Hepatocyte (in vitro differentiated cells): ENCODE measurements at regions not wholly inside any gene's neighbourhood (a gene's known extent, or its start where the extent isn't known, plus 50 kb on each side); places are given as distances from the start of the nearest gene placed in this dataset.

Source experiments
- DNase-seq: peaks from one replicate; pipeline ENCODE4 v3.0.0-alpha.2; 2016; ENCODE audit warnings: low spot score
- H2AFZ ChIP-seq: fragments of 200-600 bp; sonication (generic); 2 replicates; pipeline ENCODE4 v1.6.0; 2016; ENCODE audit warnings: antibody characterized with exemption, mild to moderate bottlenecking
- H3K27ac ChIP-seq: fragments of 200-600 bp; sonication (generic); 2 replicates; pipeline ENCODE4 v1.5.1; 2016; ENCODE audit warnings: mild to moderate bottlenecking
- H3K27me3 ChIP-seq: fragments of 200-600 bp; sonication (generic); 2 replicates; pipeline ENCODE4 v1.6.1; 2016
- H3K36me3 ChIP-seq: fragments of 200-600 bp; sonication (generic); replicated peaks from 2 replicates; pipeline ENCODE4 v1.5.1; 2016; ENCODE audit warnings: low read depth; ENCODE audit not compliant: insufficient read depth
- H3K4me1 ChIP-seq: fragments of 200-600 bp; sonication (generic); 2 replicates; pipeline ENCODE4 v1.5.1; 2016; ENCODE audit warnings: mild to moderate bottlenecking, moderate library complexity; ENCODE audit not compliant: insufficient read depth
- H3K4me2 ChIP-seq: fragments of 200-600 bp; sonication (generic); 2 replicates; pipeline ENCODE4 v1.6.0; 2016
- H3K4me3 ChIP-seq: fragments of 200-600 bp; sonication (generic); 2 replicates; pipeline ENCODE4 v1.5.1; 2016; ENCODE audit warnings: mild to moderate bottlenecking
- H3K79me2 ChIP-seq: fragments of 200-600 bp; sonication (generic); 2 replicates; pipeline ENCODE4 v1.6.0; 2017; ENCODE audit warnings: mild to moderate bottlenecking
- H3K9me2 ChIP-seq: fragments of 200-600 bp; sonication (generic); replicated peaks from 2 replicates; pipeline ENCODE4 v1.6.0; 2017; ENCODE audit warnings: mild to moderate bottlenecking; ENCODE audit not compliant: insufficient read depth
- H3K9me3 ChIP-seq: fragments of 200-600 bp; sonication (generic); 2 replicates; pipeline ENCODE4 v1.5.1; 2016; ENCODE audit warnings: low read depth, mild to moderate bottlenecking
- H4K20me1 ChIP-seq: fragments of 200-600 bp; sonication (generic); 2 replicates; pipeline ENCODE4 v1.6.0; 2016; ENCODE audit warnings: mild to moderate bottlenecking; ENCODE audit not compliant: insufficient read depth, poor library complexity, severe bottlenecking
- CTCF ChIP-seq: fragments of 200-600 bp; sonication (generic); IDR thresholded peaks from 2 replicates; pipeline ENCODE4 v1.5.1; 2016; ENCODE audit warnings: antibody characterized with exemption, mild to moderate bottlenecking; ENCODE audit not compliant: poor library complexity
- EZH2 ChIP-seq: fragments of 200-600 bp; sonication (generic); IDR thresholded peaks from 2 replicates; pipeline ENCODE4 v1.6.1; 2016; ENCODE audit warnings: antibody characterized with exemption, mild to moderate bottlenecking, borderline replicate concordance
- EZH2phosphoT487 ChIP-seq: fragments of 200-600 bp; sonication (generic); IDR thresholded peaks from one replicate; pipeline ENCODE4 v1.6.1; 2018; ENCODE audit warnings: antibody characterized with exemption, mild to moderate bottlenecking, low read depth, moderate library complexity; ENCODE audit not compliant: unreplicated experiment, severe bottlenecking
- WGBS: methylation state at CpG from one replicate; pipeline ENCODE4 v1.1.6; 2016; ENCODE audit warnings: low lambda C conversion rate; ENCODE audit errors: missing lambda C conversion rate; 5-methylcytosine and 5-hydroxymethylcytosine counted together

GRCh38 chr22:48896766-48897644, 930.7 kb downstream of the BRD1 start:
- 90% methylated on average over 33 of the region's 33 CpGs for WGBS
- TF ChIP-seq EZH2 = no peak
- TF ChIP-seq CTCF = no peak
- TF ChIP-seq EZH2phosphoT487 = no peak
- no peaks in the 10 kb centered on the region for H3K9me2 ChIP-seq

GRCh38 chr22:48895831-48896765, 931.6 kb downstream of the BRD1 start:
- no peaks in the 10 kb centered on the region for H4K20me1 ChIP-seq

More at GRCh38 chr22:48896766-48897644, 930.7 kb downstream of the BRD1 start:
- Histone ChIP-seq H3K27ac (no peak overlapping the region), H3K36me3 (no peaks in the 10 kb centered on the region), H2AFZ (no peak overlapping the region), H3K4me2 (no peak overlapping the region), H3K79me2 (no peaks in the 10 kb centered on the region), H3K9me3 (no peaks in the 10 kb centered on the region), H3K4me1 (no peaks in the 10 kb centered on the region), H3K27me3 (no peaks in the 10 kb centered on the region), H3K4me3 (no peak overlapping the region), H4K20me1 (no peaks in the 10 kb centered on the region)
- DNase-seq = no peak

GRCh38 chr22:48895336-48895735, 932.3 kb downstream of the BRD1 start:
- no peaks in the 10 kb centered on the region for H3K27me3 ChIP-seq
- 83% methylated on average over 9 of the region's 9 CpGs for whole genome bisulfite sequencing

More at GRCh38 chr22:48895831-48896765, 931.6 kb downstream of the BRD1 start:
- DNase-seq = no peak
- no peaks in the 10 kb centered on the region for H3K27me3 ChIP-seq
- 93% methylated on average over 18 of the region's 24 CpGs for WGBS
- TF ChIP-seq EZH2 (no peak), EZH2phosphoT487 (no peak), CTCF (no peak)
- no peak overlapping the region for H3K27ac ChIP-seq
- H3K9me2 ChIP-seq = no peaks in the 10 kb centered on the region
- H3K79me2 ChIP-seq = no peaks in the 10 kb centered on the region
- no peak overlapping the region for H3K4me3 ChIP-seq
- no peak overlapping the region for H3K4me2 ChIP-seq
- no peaks in the 10 kb centered on the region for H3K9me3 ChIP-seq
- H2AFZ ChIP-seq = no peak overlapping the region
- H3K4me1 ChIP-seq = no peaks in the 10 kb centered on the region
- no peaks in the 10 kb centered on the region for H3K36me3 ChIP-seq

More at GRCh38 chr22:48895336-48895735, 932.3 kb downstream of the BRD1 start:
- no peak overlapping the region for H3K4me2 ChIP-seq
- no peaks in the 10 kb centered on the region for H4K20me1 ChIP-seq
- H3K36me3 ChIP-seq = no peaks in the 10 kb centered on the region
- TF ChIP-seq EZH2 = no peak
- no peak overlapping the region for H2AFZ ChIP-seq
- H3K4me1 ChIP-seq = no peaks in the 10 kb centered on the region
- H3K9me3 ChIP-seq = no peaks in the 10 kb centered on the region
- H3K27ac ChIP-seq = no peak overlapping the region
- H3K9me2 ChIP-seq = no peaks in the 10 kb centered on the region
- no peak overlapping the region for H3K4me3 ChIP-seq
- no peak for DNase-seq
- H3K79me2 ChIP-seq = no peaks in the 10 kb centered on the region
